Right renal pelvis (tissue), 4 donors: ENCODE measurements at regions not wholly inside any gene's neighbourhood (a gene's known extent, or its start where the extent isn't known, plus 50 kb on each side); places are given as distances from the start of the nearest gene placed in this dataset.
A peak's percentile ranks its signal among the peaks of the same experiment; 100 is the strongest.

Source experiments
- DNase-seq, 4 donors: peaks; one replicate each; pipeline ENCODE4 v3.0.0-alpha.2; 2013; ENCODE audit warnings: low read depth in 4 of 4, low spot score in 3 of 4, missing footprints in 1 of 4

- DNase-seq: no peak
Observed at GRCh38 chr16:77551357-77551756, 116.5 kb upstream of the ADAMTS18 start.

DNA sequence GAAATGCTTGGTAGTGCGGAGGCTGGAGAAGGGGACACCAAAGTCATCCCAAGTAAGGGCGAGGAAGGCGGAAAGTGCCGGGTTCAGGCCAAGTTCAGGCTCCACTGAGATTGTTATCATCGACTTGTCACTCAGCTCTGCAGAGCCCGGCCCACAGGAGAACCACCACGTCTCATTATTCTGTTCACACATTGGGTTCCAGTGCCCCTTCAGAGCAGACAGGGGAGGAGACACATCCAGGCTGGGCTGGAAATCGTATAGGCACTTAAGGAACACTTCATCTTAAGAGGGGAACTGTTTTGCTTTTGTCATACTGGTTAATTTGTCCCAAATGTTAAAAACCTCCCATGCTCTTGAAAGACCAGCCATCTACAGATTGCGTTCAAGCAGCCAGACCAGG is 118.3 kb upstream of the ADAMTS18 start:
- no peak for DNase-seq

DNA sequence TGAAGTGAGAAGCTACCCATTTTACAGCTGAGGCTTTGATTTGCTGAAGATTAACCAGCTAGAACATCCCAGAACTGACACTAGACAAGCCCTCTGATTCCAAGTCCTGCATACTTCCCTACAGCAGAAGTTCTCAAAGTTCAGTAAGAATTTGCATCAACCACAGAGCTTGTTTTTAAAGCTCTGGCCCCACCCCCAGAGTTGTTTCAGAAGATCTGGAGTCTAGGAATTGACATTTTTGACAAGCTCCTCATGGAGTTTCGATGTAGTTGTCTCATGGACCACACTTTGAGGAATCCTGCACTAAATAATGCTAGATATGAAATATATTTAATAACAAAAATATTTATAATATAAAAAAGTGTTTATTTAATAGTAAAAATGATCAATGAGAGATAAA is 120.3 kb upstream of the ADAMTS18 start:
- DNase-seq: no peak

- DNase-seq: peak in 2 of 4 donors; percentile 25 to 48
Observed at GRCh38 chr16:77555791-77556190, 121.0 kb upstream of the ADAMTS18 start.

- DNase-seq: peak in 1 of 4 donors; percentile 20
Observed at GRCh38 chr16:77556201-77556873, 121.5 kb upstream of the ADAMTS18 start.

DNA sequence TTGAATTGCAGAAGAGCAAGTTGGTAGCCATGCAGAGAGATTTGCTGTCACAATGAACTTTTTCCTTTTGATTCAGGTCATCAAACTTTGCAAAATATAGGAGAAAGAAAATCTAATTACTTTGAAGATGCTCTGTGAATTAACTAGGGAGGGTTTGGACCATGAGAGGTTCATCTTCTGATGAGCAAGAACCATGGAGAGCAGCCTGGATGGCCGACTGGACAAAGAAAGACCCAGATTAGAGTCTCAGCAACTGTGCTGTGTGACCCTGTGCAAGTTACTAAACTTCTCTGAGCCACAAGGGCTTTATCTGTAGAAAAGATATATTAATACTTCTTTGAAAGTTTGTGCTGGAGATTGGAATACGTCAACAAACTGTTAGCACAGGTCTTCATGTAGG is 122.6 kb upstream of the ADAMTS18 start:
- no peak for DNase-seq

GRCh38 chr16:77558786-77559185 is 124.0 kb upstream of the ADAMTS18 start:
- no peak for DNase-seq

GRCh38 chr16:77562497-77562896 is 127.7 kb upstream of the ADAMTS18 start:
- no peak for DNase-seq

DNA sequence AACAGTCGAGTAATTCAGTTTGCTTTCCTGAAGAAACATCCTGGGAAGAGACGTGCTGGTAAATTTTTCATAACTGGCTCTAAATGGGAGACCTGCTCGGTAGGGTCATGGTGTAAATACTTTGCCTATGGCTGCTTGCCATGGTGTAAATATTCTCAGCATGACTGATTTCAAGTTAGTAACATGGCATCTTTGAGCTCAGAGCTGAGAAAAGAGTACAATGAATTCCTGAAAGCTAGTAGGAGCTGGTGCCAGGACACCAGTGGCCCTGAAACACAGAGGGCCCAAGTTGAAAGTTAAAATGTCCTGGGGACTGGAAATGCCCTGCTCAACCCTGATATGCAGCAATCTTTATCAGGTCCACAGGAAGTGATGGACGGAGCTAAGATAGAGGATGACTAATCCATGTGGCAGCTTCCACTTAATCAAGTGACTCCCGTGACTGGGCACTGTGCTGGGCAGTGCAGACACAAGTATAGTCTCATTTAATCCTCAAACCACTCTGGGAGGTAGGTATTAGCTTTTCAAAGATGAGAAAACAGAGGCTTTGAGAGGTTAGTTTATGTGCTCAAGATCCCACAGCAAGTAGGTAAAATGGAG is 130.1 kb upstream of the ADAMTS18 start:
- DNase-seq: no peak

GRCh38 chr16:77569406-77569805 is 134.6 kb upstream of the ADAMTS18 start:
- no peak for DNase-seq

- no peak for DNase-seq
Observed at GRCh38 chr16:77570574-77570973, 135.7 kb upstream of the ADAMTS18 start.

- DNase-seq: no peak
Observed at GRCh38 chr16:77571115-77571862, 136.5 kb upstream of the ADAMTS18 start.

GRCh38 chr16:77574867-77575624 is 140.2 kb upstream of the ADAMTS18 start:
- DNase-seq: no peak

DNA sequence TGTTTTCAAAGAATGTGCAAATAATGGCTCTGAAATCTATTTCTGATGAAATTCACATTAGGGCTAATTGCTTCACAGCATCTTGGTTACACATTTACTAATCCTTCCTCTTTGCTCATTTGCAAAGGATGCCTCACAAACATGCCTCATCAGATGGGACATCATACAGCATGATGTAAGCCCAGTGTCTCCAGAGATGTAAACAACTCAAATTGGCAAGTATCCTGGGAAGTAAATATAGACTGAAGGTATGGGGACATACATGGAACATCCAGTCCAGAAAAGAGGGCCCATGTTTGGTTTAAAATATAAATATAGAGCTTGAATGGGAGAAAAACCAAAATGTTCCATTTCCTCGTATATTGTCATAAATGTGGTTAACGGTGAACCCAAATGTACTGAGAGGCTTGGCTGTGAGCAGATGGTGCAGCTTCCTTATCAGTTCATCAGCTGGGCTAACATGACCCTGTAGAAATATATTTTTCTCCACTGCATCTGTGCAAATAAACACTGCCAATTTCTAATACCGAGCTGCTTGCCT is 142.9 kb upstream of the NUDT7 start:
- DNase-seq: no peak

- no peak for DNase-seq
Observed at GRCh38 chr16:77581706-77582105, 140.6 kb upstream of the NUDT7 start.

DNA sequence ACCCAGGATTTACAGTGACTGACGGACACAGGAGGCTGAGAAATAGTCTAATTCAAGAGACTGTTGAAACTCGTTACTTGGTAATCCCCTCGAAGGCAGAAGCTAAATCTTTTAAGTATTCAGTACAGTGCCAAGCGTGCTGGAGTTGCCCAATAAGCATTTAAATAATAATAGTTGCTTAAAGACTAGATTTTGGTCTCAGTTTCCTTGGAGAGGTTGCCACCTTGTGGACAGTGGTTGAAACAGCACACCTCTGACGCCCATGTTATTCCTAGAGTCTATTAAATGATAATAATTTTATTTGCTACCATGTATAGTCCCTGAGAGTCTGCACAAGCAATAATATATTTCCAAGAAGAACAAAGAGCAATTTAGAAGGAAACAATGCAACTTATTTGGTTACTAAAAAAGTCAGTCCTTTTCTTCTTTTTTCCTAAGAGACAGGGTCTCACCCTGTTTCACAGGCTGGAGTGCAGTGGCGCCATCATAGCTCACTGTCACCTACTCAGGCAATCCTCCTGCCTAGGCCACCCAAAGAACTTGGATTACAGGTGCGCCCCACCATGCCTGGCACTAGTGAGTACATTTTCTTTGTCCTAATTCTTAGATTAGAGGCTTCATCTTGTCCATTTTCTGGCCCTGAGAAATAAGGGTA is 138.0 kb upstream of the NUDT7 start:
- DNase-seq: peak in 3 of 4 donors; percentile 22 to 45 (median 28)

DNA sequence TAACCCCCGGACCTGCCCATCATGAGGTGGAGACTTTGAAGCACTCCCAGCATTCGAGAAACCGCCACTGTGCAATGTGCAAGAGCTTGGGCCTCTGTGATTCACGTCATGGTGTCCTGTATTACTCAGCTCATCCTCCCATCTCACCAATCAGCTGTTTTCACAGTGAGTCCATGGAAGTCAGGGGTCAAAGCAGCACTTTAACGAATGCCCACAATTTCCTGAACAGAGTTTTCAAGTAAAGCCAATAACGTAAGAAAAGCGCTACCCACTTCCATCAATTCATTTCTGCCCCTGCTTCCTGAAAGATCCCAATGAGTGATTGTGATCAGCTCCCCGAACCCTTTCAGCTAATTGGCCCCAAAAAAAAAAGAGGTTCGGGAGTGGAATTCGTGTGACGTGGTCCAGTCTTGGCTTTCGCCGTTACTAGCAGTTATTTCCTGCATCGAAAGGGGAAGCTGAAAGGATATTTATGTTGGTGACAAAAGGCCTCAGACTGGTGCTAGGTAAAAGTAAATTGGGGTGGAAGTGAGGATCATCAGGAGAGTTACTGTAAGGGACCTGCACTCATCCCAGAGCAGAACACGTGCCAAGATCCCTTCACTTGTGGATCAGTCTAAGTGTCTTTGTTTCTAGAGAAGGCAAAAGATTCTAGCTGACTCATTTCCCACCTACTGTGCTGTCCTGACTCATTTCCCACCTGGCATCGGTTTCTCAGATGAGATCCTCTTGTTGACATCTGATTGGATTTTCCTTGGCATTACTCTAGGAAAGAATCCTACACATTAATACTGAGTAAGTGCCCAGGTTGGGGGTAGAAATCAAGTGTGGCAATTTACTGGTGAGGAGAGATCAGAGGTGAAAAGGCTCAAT is 136.7 kb upstream of the NUDT7 start:
- no peak for DNase-seq

- no peak for DNase-seq
Observed at GRCh38 chr16:77588389-77588788, 133.9 kb upstream of the NUDT7 start.

DNA sequence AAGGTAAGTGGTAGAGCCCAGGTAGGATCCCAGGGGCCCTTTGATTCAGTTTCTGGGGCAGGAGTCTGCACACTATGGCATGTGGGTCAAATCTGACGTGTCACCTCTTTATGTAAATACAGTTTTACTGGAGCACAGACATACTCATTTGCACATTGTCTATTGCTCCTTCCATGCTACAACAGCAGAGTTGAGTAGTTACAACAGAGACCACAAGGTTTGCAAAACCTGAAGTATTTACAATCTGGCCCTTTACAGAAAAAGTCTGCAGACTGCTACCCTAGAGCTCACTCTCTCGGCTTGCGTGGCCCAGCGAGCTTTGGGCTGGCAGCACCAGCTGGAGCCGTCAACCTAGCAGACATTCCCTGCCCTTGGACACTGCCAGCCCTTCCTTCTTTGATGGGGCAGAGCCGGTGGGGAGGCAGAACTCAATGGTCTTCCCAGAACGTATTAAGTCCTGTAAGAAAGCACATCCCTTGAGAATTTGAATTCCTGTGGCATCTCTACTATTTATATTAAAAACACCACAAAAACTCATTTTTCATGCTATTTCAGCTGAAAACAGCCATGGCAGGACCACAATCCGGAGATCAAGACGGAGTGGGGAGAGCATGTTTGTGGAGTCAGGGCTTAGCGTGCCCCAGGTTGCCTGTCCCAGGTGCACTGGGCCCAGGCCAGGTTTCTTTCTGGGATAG is 133.1 kb upstream of the NUDT7 start:
- DNase-seq: no peak
